ENCODE measurements at regions not wholly inside any gene's neighbourhood (a gene's known extent, or its start where the extent isn't known, plus 50 kb on each side); places are given as distances from the start of the nearest gene placed in this dataset.

GRCh38 chr9:89958086-89958485, 353.3 kb downstream of the GADD45G start:
- no peaks in the 10 kb centered on the region for H3K27me3 ChIP-seq (replicated peaks; ENCODE audit: insufficient read depth)
- TF ChIP-seq POLR2A (IDR thresholded peaks at IDR 0.05) (no peak), POLR2AphosphoS5 (IDR thresholded peaks at IDR 0.05) (no peak), CTCF (IDR thresholded peaks at IDR 0.05) (no peak)
- no peaks in the 10 kb centered on the region for H3K9me3 ChIP-seq
- 81% methylated on average over 11 of the region's 11 CpGs for WGBS
- DNase-seq (ENCODE audit: low spot score): no peak
- peaks cover 4% of the 10 kb centered on the region for H3K4me1 ChIP-seq (replicated peaks)
- intact Hi-C loops (cut with DNase I): no loop called here
- no peak overlapping the region for H3K27ac ChIP-seq
- H3K36me3 ChIP-seq: no peaks in the 10 kb centered on the region
- H3K4me3 ChIP-seq: no peak overlapping the region

GRCh38 chr9:89961616-89962341, 357.0 kb downstream of the GADD45G start:
- intact Hi-C loops (cut with DNase I): no loop called here
- Histone ChIP-seq H3K4me1 (replicated peaks) (peaks cover 2% of the 10 kb centered on the region), H3K9me3 (no peaks in the 10 kb centered on the region), H3K27ac (peak overlapping the region in 1 of 2 donors; percentile 49), H3K27me3 (replicated peaks; ENCODE audit: insufficient read depth) (no peaks in the 10 kb centered on the region), H3K4me3 (no peak overlapping the region), H3K36me3 (no peaks in the 10 kb centered on the region)
- DNase-seq (ENCODE audit: low spot score): no peak
- 71% methylated on average over 9 of the region's 9 CpGs for WGBS
- TF ChIP-seq POLR2AphosphoS5 (IDR thresholded peaks at IDR 0.05) (no peak), POLR2A (IDR thresholded peaks at IDR 0.05) (no peak), CTCF (IDR thresholded peaks at IDR 0.05) (no peak)

GRCh38 chr9:89963280-89963679, 358.5 kb downstream of the GADD45G start:
- 60% methylated on average over 3 of the region's 3 CpGs for WGBS
- DNase-seq (ENCODE audit: low spot score): no peak
- intact Hi-C loops (cut with DNase I): no loop called here
- no peak overlapping the region for H3K4me3 ChIP-seq
- H3K36me3 ChIP-seq: no peaks in the 10 kb centered on the region
- TF ChIP-seq CTCF (IDR thresholded peaks at IDR 0.05) (no peak), POLR2AphosphoS5 (IDR thresholded peaks at IDR 0.05) (no peak), POLR2A (IDR thresholded peaks at IDR 0.05) (no peak)
- H3K27me3 ChIP-seq (replicated peaks; ENCODE audit: insufficient read depth): no peaks in the 10 kb centered on the region
- H3K4me1 ChIP-seq (replicated peaks): no peaks in the 10 kb centered on the region
- no peak overlapping the region for H3K27ac ChIP-seq
- no peaks in the 10 kb centered on the region for H3K9me3 ChIP-seq

GRCh38 chr9:89967527-89967926, 362.7 kb downstream of the GADD45G start:
- DNase-seq (ENCODE audit: low spot score): no peak
- H3K27me3 ChIP-seq (replicated peaks; ENCODE audit: insufficient read depth): no peaks in the 10 kb centered on the region
- H3K4me1 ChIP-seq (replicated peaks): no peaks in the 10 kb centered on the region
- TF ChIP-seq CTCF (IDR thresholded peaks at IDR 0.05) (no peak), POLR2AphosphoS5 (IDR thresholded peaks at IDR 0.05) (no peak)
- no peak overlapping the region for H3K27ac ChIP-seq
- H3K9me3 ChIP-seq: no peaks in the 10 kb centered on the region
- no peaks in the 10 kb centered on the region for H3K36me3 ChIP-seq
- intact Hi-C loops (cut with DNase I): no loop called here
- 57% methylated on average over 2 of the region's 2 CpGs for WGBS
- H3K4me3 ChIP-seq: no peak overlapping the region

- no peak for TF ChIP-seq CTCF (IDR thresholded peaks at IDR 0.05)
- TF ChIP-seq POLR2AphosphoS5 (IDR thresholded peaks at IDR 0.05): no peak
- no peak for TF ChIP-seq POLR2A (IDR thresholded peaks at IDR 0.05)
- DNase-seq (ENCODE audit: low spot score): no peak
- Histone ChIP-seq H3K9me3 (no peaks in the 10 kb centered on the region), H3K27me3 (replicated peaks; ENCODE audit: insufficient read depth) (no peaks in the 10 kb centered on the region), H3K36me3 (no peaks in the 10 kb centered on the region), H3K27ac (no peak overlapping the region), H3K4me1 (replicated peaks) (no peaks in the 10 kb centered on the region), H3K4me3 (no peak overlapping the region)
- WGBS: 22% methylated on average over 3 of the region's 3 CpGs
- intact Hi-C loops (cut with DNase I): no loop called here
These were observed 364.4 kb downstream of the GADD45G start for GRCh38 chr9:89969156-89969675.
